Neuronal stem cell (in vitro differentiated cells): ENCODE measurements at regions not wholly inside any gene's neighbourhood (a gene's known extent, or its start where the extent isn't known, plus 50 kb on each side); places are given as distances from the start of the nearest gene placed in this dataset.

Experiments
- DNase-seq: peaks from one replicate; pipeline ENCODE4 v3.0.0-alpha.2; 2013; ENCODE audit warnings: low spot score
- H2AFZ ChIP-seq: one replicate; pipeline ENCODE4 v1.6.1; 2013; ENCODE audit warnings: mild to moderate bottlenecking, low read length, inconsistent platforms
- H2AK5ac ChIP-seq: 2 replicates; pipeline ENCODE4 v1.6.1; 2013; ENCODE audit warnings: low read depth, mild to moderate bottlenecking, inconsistent platforms, low read length, moderate library complexity, mixed read lengths
- H2BK120ac ChIP-seq: 2 replicates; pipeline ENCODE4 v1.6.1; 2013; ENCODE audit warnings: low read depth, mild to moderate bottlenecking, inconsistent platforms, low read length, moderate library complexity, mixed read lengths
- H2BK12ac ChIP-seq: one replicate; pipeline ENCODE4 v1.6.1; 2013; ENCODE audit warnings: low read length, inconsistent platforms
- H2BK15ac ChIP-seq: 2 replicates; pipeline ENCODE4 v1.6.1; 2013; ENCODE audit warnings: mild to moderate bottlenecking, low read length, inconsistent platforms, mixed read lengths
- H2BK5ac ChIP-seq: one replicate; pipeline ENCODE4 v1.6.1; 2013; ENCODE audit warnings: inconsistent platforms, mild to moderate bottlenecking, low read length, moderate library complexity
- H3K14ac ChIP-seq: one replicate; pipeline ENCODE4 v1.6.1; 2013; ENCODE audit warnings: low read length, inconsistent platforms
- H3K18ac ChIP-seq: 2 replicates; pipeline ENCODE4 v1.6.1; 2013; ENCODE audit warnings: low read length, inconsistent platforms
- H3K23ac ChIP-seq: 2 replicates; pipeline ENCODE4 v1.6.1; 2013; ENCODE audit warnings: low read depth, mild to moderate bottlenecking, mixed read lengths, low read length, inconsistent platforms; ENCODE audit not compliant: poor library complexity
- H3K27ac ChIP-seq: replicated peaks from 3 replicates; pipeline ENCODE4 v1.5.1; 2013; ENCODE audit warnings: low read length, inconsistent platforms
- H3K27me3 ChIP-seq, 3 experiments: 2 replicates each; pipeline ENCODE4 v1.6.1; 2013; ENCODE audit warnings: low read length in 3 of 3, mild to moderate bottlenecking in 2 of 3, inconsistent platforms in 1 of 3, low read depth in 1 of 3, mixed read lengths in 1 of 3, moderate library complexity in 1 of 3; ENCODE audit not compliant: control insufficient read depth in 3 of 3, insufficient read depth in 3 of 3
- H3K36me3 ChIP-seq, 2 donors: replicated peaks in 1 of 2; 2 replicates each; pipeline ENCODE4 v1.6.1; 2013; ENCODE audit warnings: low read length in 2 of 2; ENCODE audit not compliant: control insufficient read depth in 2 of 2, insufficient read depth in 2 of 2
- H3K4ac ChIP-seq: 2 replicates; pipeline ENCODE4 v1.6.1; 2013; ENCODE audit warnings: inconsistent platforms, mild to moderate bottlenecking, low read length, moderate library complexity
- H3K4me1 ChIP-seq, 2 donors: 1 replicate in 1 of 2; 2 replicates in 1 of 2; pipeline ENCODE4 v1.6.1; 2013; ENCODE audit warnings: low read length in 2 of 2, low read depth in 1 of 2; ENCODE audit not compliant: control insufficient read depth in 2 of 2, insufficient read depth in 1 of 2
- H3K4me2 ChIP-seq: one replicate; pipeline ENCODE4 v1.6.1; 2013; ENCODE audit warnings: mild to moderate bottlenecking, low read length, inconsistent platforms; ENCODE audit not compliant: insufficient read depth, poor library complexity, severe bottlenecking
- H3K4me3 ChIP-seq, 2 donors: 2 replicates each; pipeline ENCODE4 v1.5.1; 2013; ENCODE audit warnings: low read length in 2 of 2, mild to moderate bottlenecking in 2 of 2, inconsistent platforms in 1 of 2, moderate library complexity in 1 of 2
- H3K79me1 ChIP-seq: one replicate; pipeline ENCODE4 v1.6.1; 2013; ENCODE audit warnings: low read depth, mild to moderate bottlenecking, inconsistent platforms, low read length, moderate library complexity
- H3K9ac ChIP-seq: one replicate; pipeline ENCODE4 v1.6.1; 2013; ENCODE audit warnings: mild to moderate bottlenecking, low read depth, low read length, inconsistent platforms; ENCODE audit not compliant: poor library complexity
- H3K9me3 ChIP-seq, 2 donors: replicated peaks in 1 of 2; 2 replicates each; pipeline versions ENCODE3 to v1.6.1; 2013; ENCODE audit warnings: low read length in 2 of 2, mild to moderate bottlenecking in 2 of 2, inconsistent platforms in 1 of 2, low read depth in 1 of 2, mixed read lengths in 1 of 2, moderate library complexity in 1 of 2; ENCODE audit not compliant: control insufficient read depth in 2 of 2, insufficient read depth in 1 of 2
- H4K8ac ChIP-seq: one replicate; pipeline ENCODE4 v1.6.1; 2013; ENCODE audit warnings: low read depth, mild to moderate bottlenecking, inconsistent platforms, low read length, moderate library complexity
- H4K91ac ChIP-seq: one replicate; pipeline ENCODE4 v1.6.1; 2013; ENCODE audit warnings: low read length, low read depth, mild to moderate bottlenecking, inconsistent platforms; ENCODE audit not compliant: poor library complexity
- WGBS, 2 donors: extraction: QIAGEN DNeasy Blood & Tissue Kit; methylation state at CpG; one replicate each; pipeline ENCODE4 v1.1.7; 2013; ENCODE audit warnings: missing lambda C conversion rate in 2 of 2, mixed read lengths in 1 of 2; ENCODE audit not compliant: insufficient read length in 2 of 2, insufficient replicate concordance in 1 of 2; ENCODE audit errors: extremely low coverage in 2 of 2; 5-methylcytosine and 5-hydroxymethylcytosine counted together

- H3K27ac ChIP-seq = no peak overlapping the region
- H3K27me3 ChIP-seq = no peaks in the 10 kb centered on the region
- no peak overlapping the region for H3K14ac ChIP-seq
- no peak overlapping the region for H2AK5ac ChIP-seq
- no peak overlapping the region for H3K18ac ChIP-seq
- H2BK12ac ChIP-seq = no peak overlapping the region
- H3K4me3 ChIP-seq = no peak overlapping the region
- no CpG with 5 or more reads among the region's 1 CpG for WGBS, 2 donors
- no peak overlapping the region for H2BK5ac ChIP-seq
- H4K91ac ChIP-seq = no peak overlapping the region
- H2BK15ac ChIP-seq = no peak overlapping the region
- no peak for DNase-seq
- no peak overlapping the region for H4K8ac ChIP-seq
- H3K4me2 ChIP-seq = no peak overlapping the region
- no peaks in the 10 kb centered on the region for H3K36me3 ChIP-seq
- H3K9ac ChIP-seq = no peak overlapping the region
- H3K9me3 ChIP-seq = no peaks in the 10 kb centered on the region
- no peak overlapping the region for H2BK120ac ChIP-seq
- H3K23ac ChIP-seq = no peak overlapping the region
- no peak overlapping the region for H3K4ac ChIP-seq
- no peak overlapping the region for H2AFZ ChIP-seq
- no peaks in the 10 kb centered on the region for H3K4me1 ChIP-seq
- no peaks in the 10 kb centered on the region for H3K79me1 ChIP-seq
Measured at GRCh38 chr2:49379406-49379805, 225.1 kb upstream of the FSHR start.

- Histone ChIP-seq H3K9ac (no peak overlapping the region), H3K4me3 (no peak overlapping the region), H3K27ac (no peak overlapping the region), H2BK15ac (no peak overlapping the region), H3K79me1 (no peaks in the 10 kb centered on the region), H4K8ac (no peak overlapping the region), H2BK12ac (no peak overlapping the region), H3K4me2 (no peak overlapping the region), H2BK120ac (no peak overlapping the region), H2AK5ac (no peak overlapping the region), H3K14ac (no peak overlapping the region), H3K23ac (no peak overlapping the region), H4K91ac (no peak overlapping the region), H2AFZ (no peak overlapping the region), H3K4me1 (no peaks in the 10 kb centered on the region), H3K36me3 (no peaks in the 10 kb centered on the region), H3K18ac (no peak overlapping the region), H3K9me3 (no peaks in the 10 kb centered on the region), H2BK5ac (no peak overlapping the region), H3K4ac (no peak overlapping the region), H3K27me3 (no peaks in the 10 kb centered on the region)
- DNase-seq = no peak
Measured at GRCh38 chr2:49371128-49371701, 216.9 kb upstream of the FSHR start.

- H2BK12ac ChIP-seq = no peak overlapping the region
- H2BK120ac ChIP-seq = no peak overlapping the region
- H3K23ac ChIP-seq = no peak overlapping the region
- H3K18ac ChIP-seq = no peak overlapping the region
- H3K9me3 ChIP-seq = no peaks in the 10 kb centered on the region
- no peaks in the 10 kb centered on the region for H3K36me3 ChIP-seq
- H3K27ac ChIP-seq = no peak overlapping the region
- H3K9ac ChIP-seq = no peak overlapping the region
- H3K4me1 ChIP-seq = no peaks in the 10 kb centered on the region
- H2AFZ ChIP-seq = no peak overlapping the region
- no peak overlapping the region for H2AK5ac ChIP-seq
- DNase-seq = no peak
- no peak overlapping the region for H2BK5ac ChIP-seq
- no peak overlapping the region for H2BK15ac ChIP-seq
- H3K4me2 ChIP-seq = no peak overlapping the region
- H3K27me3 ChIP-seq = no peaks in the 10 kb centered on the region
- WGBS, 2 donors = no CpG with 5 or more reads among the region's 6 CpGs
- no peak overlapping the region for H3K14ac ChIP-seq
- H3K79me1 ChIP-seq = no peaks in the 10 kb centered on the region
- H3K4ac ChIP-seq = no peak overlapping the region
- no peak overlapping the region for H4K8ac ChIP-seq
- H4K91ac ChIP-seq = no peak overlapping the region
- H3K4me3 ChIP-seq = no peak overlapping the region
Measured at GRCh38 chr2:49369650-49370049, 215.3 kb upstream of the FSHR start.

- DNase-seq = no peak
- no peak overlapping the region for H3K4ac ChIP-seq
- H3K4me3 ChIP-seq = no peak overlapping the region
- no peaks in the 10 kb centered on the region for H3K27me3 ChIP-seq
- no peak overlapping the region for H4K8ac ChIP-seq
- WGBS, 2 donors = no CpG with 5 or more reads among the region's 2 CpGs
- no peak overlapping the region for H3K23ac ChIP-seq
- H3K14ac ChIP-seq = no peak overlapping the region
- no peak overlapping the region for H3K9ac ChIP-seq
- H3K4me2 ChIP-seq = no peak overlapping the region
- no peak overlapping the region for H2AK5ac ChIP-seq
- H3K27ac ChIP-seq = no peak overlapping the region
- H3K18ac ChIP-seq = no peak overlapping the region
- H2BK120ac ChIP-seq = no peak overlapping the region
- no peaks in the 10 kb centered on the region for H3K79me1 ChIP-seq
- no peaks in the 10 kb centered on the region for H3K9me3 ChIP-seq
- no peak overlapping the region for H2BK5ac ChIP-seq
- no peak overlapping the region for H4K91ac ChIP-seq
- H2AFZ ChIP-seq = no peak overlapping the region
- H2BK12ac ChIP-seq = no peak overlapping the region
- H3K36me3 ChIP-seq = no peaks in the 10 kb centered on the region
- no peak overlapping the region for H2BK15ac ChIP-seq
- H3K4me1 ChIP-seq = no peaks in the 10 kb centered on the region
Measured at GRCh38 chr2:49369101-49369500, 214.8 kb upstream of the FSHR start.
